Suppressor macrophage (primary cell): ENCODE measurements at regions not wholly inside any gene's neighbourhood (a gene's known extent, or its start where the extent isn't known, plus 50 kb on each side); places are given as distances from the start of the nearest gene placed in this dataset.
"Not testable (repeated sequence)": the region's sequence is repeated elsewhere in the genome, so short reads cannot be mapped to it uniquely, and the experiment has no call there.

Source experiments
- DNase-seq, 4 experiments: peaks; one replicate each; pipeline ENCODE4 v3.0.0-alpha.2; 2020 to 2022

DNA sequence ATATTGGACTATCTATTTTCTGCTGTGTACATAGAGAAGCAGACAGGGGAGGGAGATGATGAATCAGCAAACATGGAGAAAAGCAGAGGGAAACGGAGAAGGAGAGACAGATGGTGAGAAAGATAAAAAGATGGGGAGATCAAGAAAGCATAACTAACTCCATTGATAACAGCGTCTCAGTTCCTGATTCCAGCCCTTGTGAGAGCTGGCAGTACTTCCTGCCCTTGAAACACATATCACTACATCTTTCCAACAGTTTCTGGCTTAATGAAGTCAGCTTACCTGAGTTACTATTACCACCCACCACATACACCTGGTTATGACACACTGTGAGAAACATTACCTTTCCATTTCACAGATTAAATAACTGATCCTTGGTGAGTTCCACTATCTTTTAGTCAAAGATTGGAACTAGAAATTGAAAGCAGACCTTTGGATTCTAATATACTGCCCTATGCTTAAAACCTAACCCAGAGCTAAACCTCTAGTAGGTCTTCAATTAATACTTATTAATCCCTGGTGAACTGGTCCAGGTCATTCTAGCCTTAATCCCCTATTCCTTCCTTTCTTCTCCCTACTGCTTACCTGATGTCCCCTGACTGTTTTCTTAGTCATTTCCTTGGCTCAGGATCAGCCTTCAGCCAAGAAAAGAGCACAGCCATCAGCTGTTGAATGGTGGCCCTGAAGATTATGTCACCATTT lies 346.6 kb upstream of the CCL2 start:
- no peak for DNase-seq

DNA sequence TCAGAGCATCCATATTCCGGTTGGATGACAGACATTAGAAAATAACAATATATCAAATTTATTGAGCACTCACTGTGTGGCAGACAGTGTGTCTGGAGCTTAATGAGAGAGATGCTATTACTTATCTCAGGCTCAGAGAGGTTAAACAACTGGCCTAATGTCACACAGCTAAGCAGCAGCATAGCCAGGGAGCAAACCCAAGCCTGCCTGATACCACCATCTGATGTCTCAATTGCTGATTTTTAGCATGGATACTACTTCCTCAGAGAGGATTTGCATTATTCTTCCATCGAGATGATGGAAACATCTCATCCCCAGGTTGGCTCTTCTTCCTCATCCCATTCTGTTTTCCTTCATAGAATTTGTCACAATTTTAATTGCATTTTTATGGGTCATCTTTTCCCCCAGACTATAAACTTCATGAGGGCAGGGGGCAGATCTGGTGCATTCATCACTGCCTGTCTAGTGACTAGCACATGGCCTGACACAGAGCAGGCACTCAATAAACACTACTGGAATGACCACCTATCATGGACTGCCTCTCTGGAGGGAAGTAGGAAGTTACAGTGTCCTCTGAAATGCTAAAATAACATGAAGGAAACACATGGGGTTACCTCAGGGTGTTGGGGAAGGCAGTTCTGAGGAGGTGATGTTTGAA lies 344.8 kb upstream of the CCL2 start:
- no peak for DNase-seq

DNA sequence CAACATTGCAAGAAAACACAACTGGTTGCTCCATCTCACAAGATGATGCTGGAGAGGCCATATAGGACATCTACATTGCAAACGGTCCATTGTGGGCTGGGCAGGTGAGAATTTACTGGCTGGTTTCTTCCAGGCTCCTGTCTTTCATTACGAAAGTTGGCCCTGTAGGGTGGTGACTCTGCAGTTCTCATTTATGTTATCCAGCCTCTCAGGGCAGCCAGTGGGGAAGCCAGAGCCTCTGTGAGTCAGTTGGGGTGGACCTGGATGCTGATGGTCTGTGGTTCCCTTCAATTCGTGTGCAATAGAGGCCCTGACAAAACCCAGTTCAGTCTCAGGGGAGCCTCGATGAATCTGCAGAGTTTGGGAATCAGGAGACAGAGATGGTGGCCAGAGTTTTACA lies 341.0 kb upstream of the CCL2 start:
- no peak for DNase-seq

DNA sequence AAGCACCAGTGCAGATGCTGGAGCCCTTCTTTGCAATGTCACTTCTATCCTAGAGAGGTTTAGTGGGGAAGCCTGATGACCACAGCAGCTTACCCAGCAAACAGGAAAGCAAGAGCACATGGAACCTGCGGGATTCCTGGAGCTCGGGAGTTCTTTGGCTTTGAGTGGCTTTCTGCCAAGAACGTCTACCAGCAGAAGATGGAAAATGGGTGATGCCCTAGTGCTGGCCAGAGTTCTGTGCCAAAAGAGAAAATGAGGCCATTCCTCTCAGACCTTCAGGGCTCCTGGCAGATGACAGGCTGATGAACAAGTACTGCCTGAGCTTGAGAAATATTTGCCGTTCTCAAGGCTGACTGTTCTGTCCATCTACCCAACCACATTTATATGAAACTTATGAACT lies 332.1 kb upstream of the CCL2 start:
- no peak for DNase-seq

DNA sequence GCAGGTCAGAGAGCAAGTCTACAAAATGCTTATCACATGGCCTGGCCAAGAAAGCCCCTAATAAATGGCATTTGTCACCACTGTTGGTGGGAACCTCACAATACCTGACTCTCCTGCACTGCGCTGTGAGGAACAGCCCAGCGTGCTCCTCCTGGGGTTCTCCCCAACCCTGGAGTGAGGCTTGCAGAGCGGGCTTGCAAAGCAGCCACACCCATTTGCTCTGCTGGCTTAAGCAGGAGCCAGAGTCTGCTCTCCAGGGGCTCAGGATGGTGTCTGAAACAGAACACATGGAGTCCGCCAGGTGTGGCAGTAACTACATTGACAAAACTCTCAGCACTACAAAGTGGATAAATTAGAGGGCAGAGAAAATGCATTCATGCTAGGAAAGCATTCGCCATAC lies 331.0 kb upstream of the CCL2 start:
- DNase-seq = no peak

DNA sequence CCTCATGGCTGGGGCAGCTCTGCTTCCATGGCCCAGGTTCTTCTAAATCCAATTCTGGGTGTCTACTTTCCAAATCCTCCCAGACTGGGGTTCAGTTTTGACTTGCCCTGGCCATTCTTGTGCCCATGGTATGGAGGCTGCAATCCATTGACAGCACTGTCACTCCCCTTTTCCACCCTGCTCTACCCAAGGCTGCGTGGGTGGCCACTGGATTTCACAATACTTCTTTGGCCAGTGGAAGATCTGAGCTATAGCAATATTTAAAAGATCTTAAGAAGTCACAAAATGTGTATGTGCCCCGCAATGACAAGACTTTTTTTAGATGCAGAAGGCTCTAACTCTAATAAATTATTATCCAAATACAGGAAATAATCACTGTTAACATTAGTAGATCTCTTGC lies 329.4 kb upstream of the CCL2 start:
- peak; percentile 47 to 66 (median 56) for DNase-seq

DNA sequence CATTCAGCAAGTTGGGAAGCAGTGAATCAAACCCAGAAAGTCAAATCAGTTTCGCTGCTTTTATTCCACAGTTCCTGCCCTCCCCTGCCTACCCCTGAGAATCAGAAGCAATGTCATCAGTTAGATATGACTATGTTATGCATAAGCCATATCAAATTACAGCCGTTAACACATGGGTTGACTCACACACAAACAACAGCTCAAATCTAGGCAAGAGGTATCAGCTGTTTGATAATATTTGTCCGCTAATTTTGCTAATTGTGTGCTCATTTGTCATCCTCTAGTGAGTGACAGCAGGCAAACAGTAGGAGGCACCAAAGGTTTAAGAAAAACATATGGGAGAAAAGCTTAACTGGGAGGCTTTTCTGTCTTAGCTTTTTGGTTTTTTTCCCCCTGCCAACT lies 327.4 kb upstream of the CCL2 start:
- DNase-seq = peak in 3 of 4 experiments; percentile 6 to 29 (median 11)

DNA sequence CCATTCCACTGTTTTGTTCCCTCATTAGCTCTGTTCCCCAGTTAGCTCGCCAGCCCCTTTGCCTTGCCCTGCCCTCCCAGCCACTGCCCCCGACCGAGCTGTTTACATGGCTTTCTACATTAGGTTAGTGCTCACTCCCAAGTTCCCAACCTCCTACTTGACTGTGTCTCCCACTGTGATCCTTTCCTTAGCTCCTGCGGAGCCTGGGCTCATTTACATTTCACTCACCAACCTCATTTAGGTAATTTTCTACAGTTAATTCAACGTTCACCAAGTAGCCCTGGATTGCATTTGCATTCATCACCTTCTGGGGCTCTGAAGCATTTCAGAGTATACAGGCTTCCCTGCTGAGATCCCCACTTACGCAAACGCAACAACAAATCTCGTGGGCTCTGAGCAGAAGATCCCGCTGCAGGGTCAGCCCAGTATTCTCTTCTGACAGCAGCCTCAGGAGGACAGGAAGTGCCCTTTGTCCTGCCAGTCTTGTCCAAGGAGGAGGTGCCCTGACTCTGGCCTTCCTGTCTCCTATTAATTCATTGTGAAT lies 325.8 kb upstream of the CCL2 start:
- no peak for DNase-seq

DNA sequence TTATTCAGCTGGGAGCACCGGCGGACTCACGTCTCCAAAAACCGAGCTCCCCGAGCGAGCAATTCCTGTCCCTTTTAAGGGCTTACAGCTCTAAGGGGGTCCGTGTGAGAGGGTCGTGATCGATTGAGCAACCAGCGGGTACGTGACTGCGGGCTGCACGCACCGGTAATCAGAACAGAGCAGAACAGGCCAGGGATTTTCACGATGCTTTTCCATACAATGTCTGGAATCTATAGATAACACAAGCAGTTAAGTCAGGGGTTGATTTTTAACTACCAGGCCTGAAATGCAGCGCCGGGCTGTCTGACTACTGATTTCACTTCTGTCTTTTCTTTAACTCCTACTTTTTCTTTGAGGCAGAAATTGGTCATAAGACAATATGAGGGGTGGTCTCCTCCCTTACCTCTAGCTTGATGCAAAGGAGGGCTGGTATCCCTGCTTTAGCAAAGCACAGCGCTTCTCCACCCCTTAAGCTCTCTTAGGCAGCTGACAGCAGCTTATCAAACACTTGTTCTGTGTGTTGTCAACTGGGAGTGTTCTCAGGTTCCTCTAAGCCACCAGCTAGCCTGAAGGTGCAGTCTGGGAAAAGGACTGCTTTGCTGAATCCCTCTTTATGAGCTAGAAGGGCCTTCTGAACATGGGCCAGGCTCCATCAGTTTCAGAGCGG lies 323.8 kb upstream of the CCL2 start:
- DNase-seq = not testable (repeated sequence)

DNA sequence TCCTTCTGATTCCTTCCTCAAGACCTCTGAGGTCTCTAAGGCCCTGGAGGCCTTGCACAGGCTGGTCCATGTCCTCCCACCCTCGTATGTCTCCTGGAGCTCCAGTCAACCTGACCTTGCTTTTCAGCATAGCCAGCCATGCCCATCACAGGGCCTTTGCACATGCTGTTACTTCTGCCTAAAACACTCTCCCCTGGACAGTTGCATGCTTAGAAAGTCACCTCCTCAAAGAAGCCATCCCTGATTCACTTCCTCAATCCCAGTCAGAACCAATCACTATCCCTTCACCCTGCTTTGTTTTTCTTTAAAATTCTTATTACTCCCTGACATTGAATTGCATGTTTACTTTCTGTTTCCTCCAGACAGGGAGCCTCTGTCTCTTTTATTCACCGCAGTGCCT lies 322.1 kb upstream of the CCL2 start:
- DNase-seq = no peak

DNA sequence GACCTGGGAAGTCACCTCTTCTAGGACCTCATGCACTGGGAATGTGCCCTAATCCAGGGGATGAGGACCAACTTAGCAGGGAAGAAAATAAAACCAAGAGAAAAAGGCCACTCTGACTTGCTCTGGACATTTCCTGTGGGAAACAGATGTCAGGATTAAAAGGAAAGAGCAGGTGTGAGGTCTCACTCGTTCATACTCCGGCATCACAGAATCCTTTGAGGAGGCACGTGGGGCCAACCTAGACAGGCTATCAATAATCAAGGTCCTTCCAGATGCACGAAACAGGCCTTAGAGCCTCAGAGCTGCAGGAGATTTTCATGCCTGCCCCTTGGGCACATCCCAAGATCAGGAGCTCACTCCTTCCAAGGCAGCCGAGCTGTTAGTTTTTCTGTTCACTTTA lies 321.5 kb upstream of the CCL2 start:
- DNase-seq = no peak

DNA sequence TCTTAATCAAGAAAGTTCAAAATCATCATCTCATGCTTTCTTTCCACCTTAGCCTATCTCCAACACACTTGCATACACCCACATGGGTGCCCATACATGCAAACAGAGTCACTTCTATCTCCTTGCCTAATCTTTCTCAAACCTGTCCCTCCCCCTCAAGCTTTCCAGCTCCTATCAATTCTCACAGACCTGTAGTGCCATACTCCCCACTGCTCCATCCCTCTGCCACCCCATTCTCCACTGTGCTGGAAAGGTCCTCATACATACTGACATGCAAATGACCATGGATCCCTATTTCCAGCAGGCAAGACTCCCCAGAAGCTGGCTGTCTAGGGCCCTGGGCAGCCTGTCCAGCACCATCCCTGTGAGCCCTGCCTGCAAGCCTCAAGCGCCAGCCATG lies 320.4 kb upstream of the CCL2 start:
- no peak for DNase-seq

DNA sequence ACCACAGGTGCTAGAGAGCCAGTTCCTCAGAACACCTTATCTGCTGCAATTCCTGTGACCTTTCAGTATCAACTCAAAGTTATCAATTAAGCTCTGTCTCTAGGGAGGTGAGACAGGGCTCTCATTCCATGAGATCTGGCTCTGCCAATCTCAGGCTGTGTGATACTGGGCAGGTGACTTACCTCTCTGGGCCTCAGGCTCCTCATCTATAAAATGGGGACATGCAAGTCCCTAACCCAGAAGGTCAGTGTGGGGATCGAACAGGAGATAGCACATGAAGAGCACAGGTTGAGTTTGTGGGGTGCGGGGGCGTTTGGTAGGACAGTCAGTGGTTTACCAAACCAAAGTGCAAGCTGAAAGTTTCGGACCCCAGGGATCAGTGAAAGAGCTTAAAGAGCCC lies 319.3 kb upstream of the CCL2 start:
- DNase-seq = no peak

DNA sequence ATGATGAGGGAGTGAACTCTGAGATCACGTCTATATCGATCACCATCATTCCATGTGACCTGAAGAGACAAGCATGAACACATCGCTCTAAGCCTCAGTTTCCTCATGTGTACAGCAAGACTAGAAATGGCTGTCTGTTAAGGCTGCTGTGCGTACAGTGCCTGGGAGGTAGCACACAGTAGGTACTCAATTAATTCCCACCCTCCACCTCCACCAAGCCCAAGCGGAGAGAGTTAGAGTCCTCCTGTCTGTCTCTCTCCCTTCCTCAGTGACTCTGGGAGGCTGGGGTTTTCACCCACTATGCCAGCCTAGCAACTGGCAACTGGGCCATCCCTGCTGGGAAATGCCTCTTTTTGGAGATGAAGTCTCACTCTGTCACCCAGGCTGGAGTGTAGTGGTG lies 318.3 kb upstream of the CCL2 start:
- DNase-seq = no peak

DNA sequence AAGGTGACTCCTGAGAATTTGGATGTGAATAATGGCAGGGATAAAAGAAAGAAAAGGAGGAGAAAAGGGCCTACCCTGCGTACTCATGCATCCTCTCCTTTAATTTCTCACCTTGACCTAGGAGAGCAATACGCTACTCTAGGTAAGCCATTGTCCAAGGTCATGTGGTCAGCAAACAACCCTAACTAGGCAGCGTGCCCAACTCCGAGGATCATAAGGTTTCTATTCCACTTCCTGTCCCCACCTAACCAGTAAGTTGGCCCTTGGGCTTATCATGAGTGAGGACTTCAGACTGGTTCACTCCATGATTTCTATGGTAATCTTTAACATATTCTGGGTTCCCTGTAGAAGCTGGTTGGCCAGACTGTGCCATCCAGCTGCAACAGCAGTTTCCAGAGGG lies 315.1 kb upstream of the CCL2 start:
- DNase-seq = no peak

DNA sequence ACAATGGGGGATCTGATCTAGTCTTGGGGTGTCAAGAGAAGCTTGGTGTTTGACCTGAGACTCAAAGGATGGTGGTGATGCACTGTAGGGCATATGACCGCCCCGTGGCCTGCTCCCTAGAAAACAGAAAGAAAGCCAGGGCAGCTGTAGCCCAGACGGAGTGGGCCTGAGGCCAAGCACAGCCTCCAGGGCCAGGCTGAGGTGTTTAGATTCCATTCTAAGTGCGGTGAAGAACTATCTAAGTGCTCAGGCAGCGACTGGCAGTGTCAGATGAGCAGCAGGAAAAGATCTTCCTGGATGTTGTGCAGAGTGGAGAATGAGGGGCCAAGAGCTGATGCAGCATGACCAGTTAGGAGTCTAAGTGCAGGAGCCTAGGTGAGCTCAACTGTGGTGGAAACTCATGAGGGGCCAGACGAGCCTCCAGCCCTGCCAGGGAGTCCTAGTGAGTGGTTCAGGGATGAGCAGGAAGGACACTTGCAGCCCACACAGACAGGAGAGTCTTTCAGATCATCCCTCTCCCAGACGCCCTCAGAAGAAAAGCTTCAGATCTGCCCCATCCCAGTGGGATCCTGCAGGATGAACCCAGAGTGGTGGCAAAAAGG lies 314.2 kb upstream of the CCL2 start:
- DNase-seq = no peak

DNA sequence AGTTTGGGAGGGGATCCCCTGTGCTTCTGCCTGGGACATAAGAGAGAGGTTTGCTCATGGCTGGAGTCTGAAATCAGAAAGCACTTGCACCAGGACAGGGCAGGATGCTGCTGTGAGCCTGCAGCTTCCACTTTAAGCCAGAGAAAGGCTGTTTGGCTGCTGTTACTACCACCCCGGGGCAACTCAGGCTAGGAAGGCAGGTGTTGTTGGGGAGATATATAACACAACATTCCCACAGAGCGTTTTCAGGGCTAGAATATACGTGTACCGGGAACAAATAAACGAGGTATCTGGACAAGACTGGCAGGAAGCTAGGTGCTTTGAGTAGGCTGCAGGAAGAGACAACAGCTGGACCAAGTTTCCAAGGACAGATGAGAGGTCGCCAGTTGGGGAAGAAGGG lies 313.3 kb upstream of the CCL2 start:
- no peak for DNase-seq

DNA sequence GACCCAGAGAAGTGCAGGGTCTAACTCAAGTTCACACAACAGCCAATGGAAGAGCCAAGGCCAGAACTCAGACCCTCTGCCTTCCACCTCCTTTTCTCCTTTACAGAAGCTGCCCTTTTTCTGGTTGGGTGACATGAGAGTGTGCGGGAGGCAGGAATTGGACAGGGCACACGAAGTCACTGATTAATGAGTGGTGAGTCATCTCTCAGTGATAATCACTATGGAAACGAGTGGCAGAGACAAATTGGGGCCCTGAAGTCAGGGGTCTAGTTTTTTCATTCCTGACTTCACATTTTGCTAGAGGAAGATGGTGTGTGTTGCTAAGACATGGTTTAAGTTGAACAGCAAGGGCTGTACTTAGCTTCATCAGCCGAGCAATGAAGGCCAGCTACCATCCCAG lies 312.7 kb upstream of the CCL2 start:
- DNase-seq = no peak

DNA sequence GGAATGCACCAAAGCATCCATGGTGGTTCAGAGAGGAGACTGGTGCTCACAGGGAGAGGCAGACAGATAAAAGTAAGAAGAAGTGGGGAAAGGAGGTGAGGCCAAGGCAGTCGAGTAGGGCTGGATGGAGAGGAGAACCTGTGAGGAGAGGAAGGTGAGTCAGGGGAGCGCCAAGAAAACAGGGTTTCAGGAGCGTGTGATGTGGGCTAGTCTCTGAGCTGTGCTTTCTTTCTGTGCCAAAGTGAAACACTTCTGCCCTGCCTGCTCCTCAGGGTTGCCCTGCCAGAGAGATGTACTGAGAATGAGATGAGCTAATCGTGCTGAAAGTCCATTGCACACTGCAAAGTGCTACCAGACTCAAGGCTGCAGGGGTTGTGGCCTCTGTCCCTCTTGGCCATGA lies 310.7 kb upstream of the CCL2 start:
- no peak for DNase-seq

DNA sequence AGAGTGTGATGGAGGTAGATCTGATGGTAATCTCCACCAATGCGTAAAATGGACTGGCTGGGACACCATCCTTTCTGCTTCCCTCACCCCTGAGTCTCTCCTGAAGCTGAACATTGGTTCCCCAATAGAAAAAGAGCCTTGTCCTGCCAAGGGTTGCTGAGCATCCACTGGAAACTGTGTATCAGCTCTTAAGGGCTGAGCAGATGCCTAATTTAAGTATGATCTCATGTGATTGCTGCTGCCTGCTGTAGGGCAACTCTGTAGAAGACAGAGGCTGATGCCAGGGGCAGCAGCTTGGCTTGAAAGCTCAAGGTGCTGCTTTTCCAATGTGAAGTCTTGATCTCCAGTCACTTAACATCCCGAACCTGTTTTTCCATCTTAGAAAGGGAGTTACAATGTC lies 310.3 kb upstream of the CCL2 start:
- no peak for DNase-seq

DNA sequence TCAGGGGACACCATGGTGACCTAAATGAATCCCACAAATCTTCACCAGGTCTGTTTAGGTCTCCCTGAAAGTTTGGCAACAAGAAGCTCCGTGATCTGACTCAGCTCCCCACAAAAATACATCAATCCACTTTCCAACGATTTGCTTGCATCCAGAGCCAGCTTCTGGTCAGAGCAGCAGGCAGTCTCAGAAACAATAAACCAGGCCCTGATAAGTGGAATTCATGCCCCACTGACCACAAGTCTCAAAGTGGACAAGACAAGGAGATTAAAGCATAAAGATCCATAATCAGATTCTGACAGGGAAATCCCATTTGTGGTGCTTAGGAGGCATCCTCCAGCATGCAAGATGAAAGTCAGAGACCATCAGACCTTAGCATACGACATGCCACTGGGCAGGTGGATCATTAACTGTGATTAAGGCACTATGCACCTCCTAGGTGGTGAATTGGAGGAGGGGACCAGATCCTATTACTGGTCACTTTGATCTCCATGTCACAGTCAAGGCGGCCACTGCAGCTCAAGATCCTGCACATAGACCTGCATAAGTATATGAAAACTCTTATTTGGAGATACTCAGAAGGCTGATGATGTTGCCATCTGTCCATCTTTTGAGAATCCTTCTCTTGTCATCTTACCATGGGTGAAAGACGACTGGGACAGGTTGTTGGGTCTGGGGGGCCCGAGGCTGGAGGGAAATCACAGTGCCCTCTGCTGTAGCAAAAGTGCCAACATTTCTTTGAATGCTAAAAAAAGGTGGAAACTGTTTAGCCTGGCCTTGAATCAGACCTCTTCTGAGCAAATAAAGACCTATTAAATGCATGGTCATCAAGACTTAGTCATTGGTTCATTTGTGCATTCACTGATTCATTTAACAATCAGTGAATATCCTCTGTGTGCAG lies 309.2 kb upstream of the CCL2 start:
- no peak for DNase-seq

DNA sequence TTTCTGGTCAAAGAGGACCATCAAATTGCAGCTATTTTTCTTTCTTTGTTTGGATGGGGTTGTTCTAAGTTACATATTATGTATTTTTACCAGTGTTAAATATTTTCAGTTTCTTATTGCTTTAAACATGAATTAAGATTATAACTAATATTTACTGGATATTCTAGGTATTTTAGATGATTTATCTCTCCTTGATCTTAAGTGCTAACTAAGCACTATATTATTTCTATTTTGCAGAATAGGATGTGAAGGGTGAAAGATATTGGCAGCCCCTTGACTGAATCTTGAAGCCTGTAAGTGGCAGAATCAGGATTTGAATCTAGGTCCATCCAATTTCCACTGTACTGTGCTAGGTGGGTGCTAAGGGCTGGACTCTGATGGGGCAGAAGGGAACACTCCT lies 307.3 kb upstream of the CCL2 start:
- no peak for DNase-seq
